ENCODE measurements at regions not wholly inside any gene's neighbourhood (a gene's known extent, or its start where the extent isn't known, plus 50 kb on each side); places are given as distances from the start of the nearest gene placed in this dataset.

DNA sequence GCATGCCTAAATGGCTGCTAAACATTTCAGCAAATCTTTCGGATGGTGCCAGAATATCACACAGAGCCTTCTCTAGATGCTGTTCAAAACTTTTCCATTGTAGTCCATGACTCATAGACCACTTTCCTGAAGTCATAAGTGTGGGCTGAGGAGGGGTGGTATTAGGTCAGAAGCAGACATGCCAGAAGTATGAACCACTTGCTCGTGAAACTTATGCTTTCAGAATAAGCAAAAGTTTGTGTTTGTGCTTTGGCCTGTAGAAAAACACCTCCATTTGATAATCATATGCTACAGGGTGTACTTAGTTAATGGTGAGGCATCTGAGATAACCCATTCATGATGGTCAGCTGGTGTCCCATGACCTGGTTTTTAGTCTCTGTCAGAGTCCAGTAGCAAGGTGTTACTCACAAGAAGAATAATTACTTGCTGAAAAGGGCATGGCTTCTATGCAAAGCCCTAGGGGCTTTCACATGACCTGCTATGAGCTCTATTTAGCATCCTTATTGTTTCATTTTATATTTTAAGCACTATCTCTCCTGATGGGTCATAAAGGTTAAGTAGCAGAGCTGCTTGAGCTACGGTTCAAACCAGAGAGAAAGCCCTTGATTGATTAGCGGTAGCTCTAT, 183.1 kb upstream of the IVNS1ABP start:
- Histone ChIP-seq H3K27ac (no peak overlapping the region), H3K4me1 (ENCODE audit: low read depth, poor library complexity, severe bottlenecking) (no peaks in the 10 kb centered on the region), H2AFZ (ENCODE audit: low read depth) (no peak overlapping the region), H4K20me1 (ENCODE audit: insufficient read depth) (no peaks in the 10 kb centered on the region), H3K9ac (no peak overlapping the region), H3K79me2 (ENCODE audit: insufficient read depth, low read depth) (no peaks in the 10 kb centered on the region), H3K4me2 (no peak overlapping the region), H3K36me3 (ENCODE audit: insufficient read depth) (no peaks in the 10 kb centered on the region), H3K4me3 (IDR thresholded peaks at IDR 0.05; ENCODE audit: insufficient read depth, low read depth, low read length) (no peak overlapping the region), H3K27me3 (ENCODE audit: insufficient read depth, low read depth) (no peaks in the 10 kb centered on the region)
- TF ChIP-seq, protein P1, sequence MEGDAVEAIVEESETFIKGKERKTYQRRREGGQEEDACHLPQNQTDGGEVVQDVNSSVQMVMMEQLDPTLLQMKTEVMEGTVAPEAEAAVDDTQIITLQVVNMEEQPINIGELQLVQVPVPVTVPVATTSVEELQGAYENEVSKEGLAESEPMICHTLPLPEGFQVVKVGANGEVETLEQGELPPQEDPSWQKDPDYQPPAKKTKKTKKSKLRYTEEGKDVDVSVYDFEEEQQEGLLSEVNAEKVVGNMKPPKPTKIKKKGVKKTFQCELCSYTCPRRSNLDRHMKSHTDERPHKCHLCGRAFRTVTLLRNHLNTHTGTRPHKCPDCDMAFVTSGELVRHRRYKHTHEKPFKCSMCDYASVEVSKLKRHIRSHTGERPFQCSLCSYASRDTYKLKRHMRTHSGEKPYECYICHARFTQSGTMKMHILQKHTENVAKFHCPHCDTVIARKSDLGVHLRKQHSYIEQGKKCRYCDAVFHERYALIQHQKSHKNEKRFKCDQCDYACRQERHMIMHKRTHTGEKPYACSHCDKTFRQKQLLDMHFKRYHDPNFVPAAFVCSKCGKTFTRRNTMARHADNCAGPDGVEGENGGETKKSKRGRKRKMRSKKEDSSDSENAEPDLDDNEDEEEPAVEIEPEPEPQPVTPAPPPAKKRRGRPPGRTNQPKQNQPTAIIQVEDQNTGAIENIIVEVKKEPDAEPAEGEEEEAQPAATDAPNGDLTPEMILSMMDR (conservative IDR thresholded peaks at IDR 0.05; ENCODE audit: low read depth, low read length): no peak

DNA sequence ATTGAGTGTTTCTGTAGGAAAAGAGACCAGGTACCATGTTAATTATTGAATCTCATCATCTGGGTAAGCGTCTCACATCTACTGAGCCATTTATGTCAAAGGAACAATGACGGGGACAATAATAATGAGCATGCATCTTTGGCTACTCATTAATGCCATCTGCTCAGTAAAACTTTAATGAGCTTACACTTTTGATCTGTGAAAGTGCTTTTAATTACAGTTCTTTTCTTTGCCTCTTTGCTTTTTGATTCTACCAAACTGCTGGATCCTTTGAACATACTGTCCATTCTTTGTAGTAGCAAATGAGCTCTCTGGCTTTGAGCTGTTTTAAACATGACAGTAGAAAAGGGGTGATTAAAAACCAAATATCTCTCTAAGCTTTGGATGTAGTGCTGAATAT, 181.2 kb upstream of the IVNS1ABP start:
- Histone ChIP-seq H3K27ac (no peak overlapping the region), H3K79me2 (ENCODE audit: insufficient read depth, low read depth) (no peaks in the 10 kb centered on the region), H3K4me2 (no peak overlapping the region), H3K36me3 (ENCODE audit: insufficient read depth) (no peaks in the 10 kb centered on the region), H2AFZ (ENCODE audit: low read depth) (no peak overlapping the region), H4K20me1 (ENCODE audit: insufficient read depth) (no peaks in the 10 kb centered on the region), H3K9ac (no peak overlapping the region), H3K4me1 (ENCODE audit: low read depth, poor library complexity, severe bottlenecking) (no peaks in the 10 kb centered on the region), H3K27me3 (ENCODE audit: insufficient read depth, low read depth) (no peaks in the 10 kb centered on the region), H3K4me3 (IDR thresholded peaks at IDR 0.05; ENCODE audit: insufficient read depth, low read depth, low read length) (no peak overlapping the region)
- TF ChIP-seq, protein P1 (conservative IDR thresholded peaks at IDR 0.05; ENCODE audit: low read depth, low read length): no peak

DNA sequence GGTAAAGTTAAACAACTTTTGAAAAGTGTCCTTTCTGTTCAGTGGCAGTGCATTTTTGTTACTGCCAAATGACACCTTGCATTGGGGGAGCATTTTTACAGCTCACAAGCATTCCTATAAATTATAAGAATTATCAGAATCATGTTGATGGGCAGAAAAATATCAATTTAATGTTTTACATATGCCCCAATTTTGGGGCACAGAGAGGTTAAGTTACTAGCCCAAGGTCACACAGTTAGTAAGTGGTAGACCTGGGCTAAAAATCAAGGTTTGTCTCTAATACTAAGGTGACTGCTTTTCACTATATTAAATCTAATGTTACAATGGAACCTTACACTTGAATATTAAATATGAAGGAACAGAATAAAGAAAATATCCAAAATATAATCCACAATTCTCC, 180.1 kb upstream of the IVNS1ABP start:
- Histone ChIP-seq H3K4me2 (no peak overlapping the region), H3K27me3 (ENCODE audit: insufficient read depth, low read depth) (no peaks in the 10 kb centered on the region), H3K27ac (no peak overlapping the region), H3K36me3 (ENCODE audit: insufficient read depth) (no peaks in the 10 kb centered on the region), H2AFZ (ENCODE audit: low read depth) (no peak overlapping the region), H3K4me3 (IDR thresholded peaks at IDR 0.05; ENCODE audit: insufficient read depth, low read depth, low read length) (no peak overlapping the region), H3K4me1 (ENCODE audit: low read depth, poor library complexity, severe bottlenecking) (no peaks in the 10 kb centered on the region), H3K79me2 (ENCODE audit: insufficient read depth, low read depth) (no peaks in the 10 kb centered on the region), H3K9ac (no peak overlapping the region), H4K20me1 (ENCODE audit: insufficient read depth) (no peaks in the 10 kb centered on the region)
- TF ChIP-seq, protein P1 (conservative IDR thresholded peaks at IDR 0.05; ENCODE audit: low read depth, low read length): no peak

DNA sequence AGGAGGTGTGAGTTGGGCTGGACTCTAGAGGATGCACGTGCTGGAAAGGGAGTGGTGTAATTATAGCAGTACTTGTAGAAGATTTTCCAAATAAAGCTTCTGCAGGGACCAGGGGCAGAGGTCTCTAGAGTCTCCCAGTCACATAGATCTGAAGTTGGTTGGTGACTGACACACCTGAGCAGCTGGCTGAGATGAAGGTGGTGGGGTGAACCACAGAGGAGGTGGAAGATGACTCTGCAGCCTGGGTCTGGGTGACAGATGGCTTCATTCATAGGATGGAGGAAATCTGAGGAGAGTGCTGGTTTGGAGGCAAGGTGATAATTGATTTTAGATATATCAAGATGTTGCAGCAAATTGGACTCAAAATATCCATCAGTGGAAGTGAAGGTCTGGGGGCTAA, 178.9 kb upstream of the IVNS1ABP start:
- Histone ChIP-seq H3K27me3 (ENCODE audit: insufficient read depth, low read depth) (no peaks in the 10 kb centered on the region), H3K79me2 (ENCODE audit: insufficient read depth, low read depth) (no peaks in the 10 kb centered on the region), H2AFZ (ENCODE audit: low read depth) (no peak overlapping the region), H3K36me3 (ENCODE audit: insufficient read depth) (no peaks in the 10 kb centered on the region), H3K9ac (no peak overlapping the region), H3K4me2 (no peak overlapping the region), H3K27ac (no peak overlapping the region), H4K20me1 (ENCODE audit: insufficient read depth) (no peaks in the 10 kb centered on the region), H3K4me1 (ENCODE audit: low read depth, poor library complexity, severe bottlenecking) (no peaks in the 10 kb centered on the region), H3K4me3 (IDR thresholded peaks at IDR 0.05; ENCODE audit: insufficient read depth, low read depth, low read length) (no peak overlapping the region)
- TF ChIP-seq, protein P1 (conservative IDR thresholded peaks at IDR 0.05; ENCODE audit: low read depth, low read length): no peak
